HG03159 (cell line): ENCODE measurements at regions not wholly inside any gene's neighbourhood (a gene's known extent, or its start where the extent isn't known, plus 50 kb on each side); places are given as distances from the start of the nearest gene placed in this dataset.

Experiments
- ATAC-seq: cut with Tn5 transposase; IDR thresholded peaks from one replicate; pipeline ENCODE4 v1.9.1; 2021; ENCODE audit warnings: mild to moderate bottlenecking, moderate library complexity; ENCODE audit not compliant: unreplicated experiment

GRCh38 chr12:18897823-18898222 is 159.9 kb downstream of the CAPZA3 start:
- no peak for ATAC-seq

GRCh38 chr12:18898470-18898869 is 160.6 kb downstream of the CAPZA3 start:
- ATAC-seq: no peak

GRCh38 chr12:18899162-18899561 is 161.2 kb downstream of the CAPZA3 start:
- ATAC-seq: no peak

GRCh38 chr12:18899678-18900317 is 161.9 kb downstream of the CAPZA3 start:
- no peak for ATAC-seq

GRCh38 chr12:18905134-18905533 is 167.2 kb downstream of the CAPZA3 start:
- ATAC-seq: no peak

GRCh38 chr12:18906395-18906794 is 168.5 kb downstream of the CAPZA3 start:
- no peak for ATAC-seq

GRCh38 chr12:18907127-18907526 is 169.2 kb downstream of the CAPZA3 start:
- no peak for ATAC-seq

GRCh38 chr12:18907728-18908127 is 169.8 kb downstream of the CAPZA3 start:
- no peak for ATAC-seq

- no peak for ATAC-seq
Measured at GRCh38 chr12:18908191-18908590, 170.3 kb downstream of the CAPZA3 start.

GRCh38 chr12:18919871-18920511 is 182.1 kb downstream of the CAPZA3 start:
- ATAC-seq: no peak

- ATAC-seq: no peak
Measured at GRCh38 chr12:18922851-18923250, 184.9 kb downstream of the CAPZA3 start.

- ATAC-seq: no peak
Measured at GRCh38 chr12:18923721-18924120, 185.8 kb downstream of the CAPZA3 start.

GRCh38 chr12:18926188-18926587 is 188.3 kb downstream of the CAPZA3 start:
- no peak for ATAC-seq

- no peak for ATAC-seq
Measured at GRCh38 chr12:18932211-18932610, 194.3 kb downstream of the CAPZA3 start.

GRCh38 chr12:18932715-18933114 is 194.8 kb downstream of the CAPZA3 start:
- ATAC-seq: no peak

GRCh38 chr12:18935371-18935965 is 194.1 kb upstream of the PLEKHA5 start:
- no peak for ATAC-seq

GRCh38 chr12:18939051-18939450 is 190.5 kb upstream of the PLEKHA5 start:
- ATAC-seq: no peak

- ATAC-seq: no peak
Measured at GRCh38 chr12:18942669-18943068, 186.9 kb upstream of the PLEKHA5 start.

GRCh38 chr12:18943200-18943599 is 186.3 kb upstream of the PLEKHA5 start:
- no peak for ATAC-seq

- no peak for ATAC-seq
Measured at GRCh38 chr12:18946106-18946505, 183.4 kb upstream of the PLEKHA5 start.

GRCh38 chr12:18951218-18951617 is 178.3 kb upstream of the PLEKHA5 start:
- ATAC-seq: no peak

- ATAC-seq: no peak
Measured at GRCh38 chr12:18953505-18953904, 176.0 kb upstream of the PLEKHA5 start.
